ENCODE measurements at regions not wholly inside any gene's neighbourhood (a gene's known extent, or its start where the extent isn't known, plus 50 kb on each side); places are given as distances from the start of the nearest gene placed in this dataset.

DNA sequence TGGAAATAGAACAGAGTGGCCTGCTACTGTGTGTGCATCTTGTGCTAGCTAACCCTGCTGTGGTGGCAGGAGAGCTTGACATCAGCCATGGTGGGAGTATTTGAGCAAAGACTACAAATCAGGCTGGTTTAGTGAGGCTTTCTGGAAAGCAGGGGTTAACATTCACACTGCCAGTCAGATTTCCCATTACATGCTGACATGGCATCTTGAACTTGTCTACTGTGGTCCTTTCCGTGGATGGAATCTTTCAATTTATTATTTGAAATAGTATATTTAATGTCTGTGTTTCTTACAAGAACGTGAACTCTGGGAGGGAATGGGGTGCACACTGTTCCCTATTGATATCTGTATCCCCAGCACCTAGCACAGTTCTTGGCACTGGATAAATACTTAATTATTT is 60.8 kb downstream of the GCNT4 start:
- DNase-seq (no peak), ATAC-seq (no peak)
- H3K27me3 ChIP-seq = no peaks in the 10 kb centered on the region
- H3K27ac ChIP-seq = no peak overlapping the region
- in situ Hi-C loops (cut with MboI; ENCODE audit: low sequenced_read_pairs in 4 of 4) = no loop called here
- no peaks in the 10 kb centered on the region for H3K4me1 ChIP-seq
- intact Hi-C loops (cut with DNase I; ENCODE audit: low total_unique reads) = no loop called here
- H3K36me3 ChIP-seq = no peaks in the 10 kb centered on the region
- H3K9me3 ChIP-seq = no peaks in the 10 kb centered on the region
- TF ChIP-seq POLR2A (IDR thresholded peaks at IDR 0.05) (no peak), CTCF (IDR thresholded peaks at IDR 0.05 in 4 of 5, conservative IDR thresholded peaks at IDR 0.05 in 1 of 5) (no peak)
- H3K4me3 ChIP-seq = no peak overlapping the region

GRCh38 chr5:74990194-74990593 is 62.2 kb downstream of the GCNT4 start:
- Histone ChIP-seq H3K27ac (no peak overlapping the region), H3K27me3 (no peaks in the 10 kb centered on the region), H3K36me3 (no peaks in the 10 kb centered on the region), H3K9me3 (no peaks in the 10 kb centered on the region), H3K4me1 (no peaks in the 10 kb centered on the region), H3K4me3 (no peak overlapping the region)
- DNase-seq (no peak), ATAC-seq (no peak)
- TF ChIP-seq CTCF (IDR thresholded peaks at IDR 0.05 in 4 of 5, conservative IDR thresholded peaks at IDR 0.05 in 1 of 5) = no peak
- TF ChIP-seq POLR2A (IDR thresholded peaks at IDR 0.05) = no peak
- in situ Hi-C loops (cut with MboI; ENCODE audit: low sequenced_read_pairs in 4 of 4) (no loop called here), intact Hi-C loops (cut with DNase I; ENCODE audit: low total_unique reads) (no loop called here)

- Histone ChIP-seq H3K27me3 (no peaks in the 10 kb centered on the region), H3K4me3 (no peak overlapping the region), H3K27ac (no peak overlapping the region), H3K4me1 (no peaks in the 10 kb centered on the region), H3K36me3 (no peaks in the 10 kb centered on the region), H3K9me3 (no peaks in the 10 kb centered on the region)
- ATAC-seq (no peak), DNase-seq (no peak)
- in situ Hi-C loops (cut with MboI; ENCODE audit: low sequenced_read_pairs in 4 of 4) = no loop called here
- intact Hi-C loops (cut with DNase I; ENCODE audit: low total_unique reads) = no loop called here
- TF ChIP-seq POLR2A (IDR thresholded peaks at IDR 0.05) (no peak), CTCF (IDR thresholded peaks at IDR 0.05 in 4 of 5, conservative IDR thresholded peaks at IDR 0.05 in 1 of 5) (no peak)
Observed at GRCh38 chr5:74988273-74988983, 63.9 kb downstream of the GCNT4 start.

- ATAC-seq = no peak
- H3K9me3 ChIP-seq = no peaks in the 10 kb centered on the region
- no peak overlapping the region for H3K4me3 ChIP-seq
- no peaks in the 10 kb centered on the region for H3K36me3 ChIP-seq
- intact Hi-C loops (cut with DNase I; ENCODE audit: low total_unique reads) (no loop called here), in situ Hi-C loops (cut with MboI; ENCODE audit: low sequenced_read_pairs in 4 of 4) (no loop called here)
- TF ChIP-seq POLR2A (IDR thresholded peaks at IDR 0.05) = no peak
- no peak overlapping the region for H3K27ac ChIP-seq
- H3K27me3 ChIP-seq = no peaks in the 10 kb centered on the region
- no peaks in the 10 kb centered on the region for H3K4me1 ChIP-seq
- no peak for DNase-seq
Observed at GRCh38 chr5:74978345-74978744, 74.0 kb downstream of the GCNT4 start.

DNA sequence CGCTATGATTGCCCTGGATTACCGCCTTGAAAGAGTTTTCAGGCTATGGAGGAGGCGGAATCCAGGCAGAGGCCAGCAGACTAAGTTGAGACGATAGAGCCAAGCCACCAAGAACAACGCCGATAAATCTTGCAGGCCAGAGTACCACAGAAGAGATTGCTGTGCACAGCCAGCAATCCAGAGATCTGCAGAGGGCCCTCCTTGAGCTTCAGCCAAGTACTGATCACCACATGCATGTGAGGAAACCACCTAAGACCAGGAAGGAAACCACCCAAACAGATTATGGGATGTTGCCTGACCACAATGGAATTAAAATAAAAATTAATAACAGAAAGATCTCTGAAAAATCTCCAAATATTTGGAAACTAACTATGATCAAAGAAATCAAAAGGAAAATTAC is 74.9 kb downstream of the GCNT4 start:
- no peaks in the 10 kb centered on the region for H3K36me3 ChIP-seq
- no peak for ATAC-seq

More for the DNA sequence above, 74.9 kb downstream of the GCNT4 start:
- Histone ChIP-seq H3K27ac (no peak overlapping the region), H3K4me1 (no peaks in the 10 kb centered on the region), H3K9me3 (no peaks in the 10 kb centered on the region), H3K27me3 (no peaks in the 10 kb centered on the region), H3K4me3 (no peak overlapping the region)
- in situ Hi-C loops (cut with MboI; ENCODE audit: low sequenced_read_pairs in 4 of 4) (no loop called here), intact Hi-C loops (cut with DNase I; ENCODE audit: low total_unique reads) (no loop called here)
- no peak for DNase-seq
- TF ChIP-seq CTCF (IDR thresholded peaks at IDR 0.05 in 4 of 5, conservative IDR thresholded peaks at IDR 0.05 in 1 of 5) (no peak), POLR2A (IDR thresholded peaks at IDR 0.05) (no peak)

Data from gastrocnemius medialis (tissue), 4 donors.